Hematopoietic multipotent progenitor cell treated with erythropoietin and hydrocortisone succinate and interleukin-3 and kit ligand, for 6 days (in vitro differentiated cells): ENCODE measurements at regions not wholly inside any gene's neighbourhood (a gene's known extent, or its start where the extent isn't known, plus 50 kb on each side); places are given as distances from the start of the nearest gene placed in this dataset.
"Not testable (repeated sequence)": the region's sequence is repeated elsewhere in the genome, so short reads cannot be mapped to it uniquely, and the experiment has no call there.

Experiments
- DNase-seq: peaks from one replicate; pipeline ENCODE4 v3.0.0-alpha.2; 2015

- DNase-seq = no peak
These were observed 200.8 kb downstream of the MAT2B start for GRCh38 chr5:163706053-163706771.

GRCh38 chr5:163712011-163712410, 206.6 kb downstream of the MAT2B start:
- DNase-seq = no peak

- no peak for DNase-seq
These were observed 212.9 kb downstream of the MAT2B start for GRCh38 chr5:163718272-163718671.

GRCh38 chr5:163724305-163724704, 218.9 kb downstream of the MAT2B start:
- DNase-seq = no peak

- no peak for DNase-seq
These were observed 221.6 kb downstream of the MAT2B start for GRCh38 chr5:163727028-163727427.

GRCh38 chr5:163730206-163730756, 224.9 kb downstream of the MAT2B start:
- no peak for DNase-seq

- no peak for DNase-seq
These were observed 225.8 kb downstream of the MAT2B start for GRCh38 chr5:163731256-163731655.

- DNase-seq = no peak
These were observed 229.7 kb downstream of the MAT2B start for GRCh38 chr5:163735069-163735468.

GRCh38 chr5:163747586-163747985, 242.2 kb downstream of the MAT2B start:
- no peak for DNase-seq

- DNase-seq = no peak
These were observed 243.5 kb downstream of the MAT2B start for GRCh38 chr5:163748934-163749333.

- not testable (repeated sequence) for DNase-seq
These were observed 245.0 kb downstream of the MAT2B start for GRCh38 chr5:163750415-163750814.

- DNase-seq = no peak
These were observed 250.1 kb downstream of the MAT2B start for GRCh38 chr5:163755505-163755904.

- no peak for DNase-seq
These were observed 250.8 kb downstream of the MAT2B start for GRCh38 chr5:163756170-163756569.

GRCh38 chr5:163757344-163757743, 251.9 kb downstream of the MAT2B start:
- DNase-seq = no peak

- no peak for DNase-seq
These were observed 252.9 kb downstream of the MAT2B start for GRCh38 chr5:163758283-163758711.

GRCh38 chr5:163759000-163759704, 253.7 kb downstream of the MAT2B start:
- DNase-seq = no peak

GRCh38 chr5:163760498-163760897, 255.1 kb downstream of the MAT2B start:
- DNase-seq = no peak

- DNase-seq = no peak
These were observed 261.7 kb downstream of the MAT2B start for GRCh38 chr5:163766936-163767670.

- no peak for DNase-seq
These were observed 265.2 kb downstream of the MAT2B start for GRCh38 chr5:163770625-163771024.

GRCh38 chr5:163772241-163772640, 266.8 kb downstream of the MAT2B start:
- DNase-seq = no peak

- no peak for DNase-seq
These were observed 267.2 kb downstream of the MAT2B start for GRCh38 chr5:163772644-163773043.

GRCh38 chr5:163773226-163773625, 267.8 kb downstream of the MAT2B start:
- no peak for DNase-seq

- DNase-seq = no peak
These were observed 284.5 kb downstream of the MAT2B start for GRCh38 chr5:163789870-163790269.
